GM18511 (cell line): ENCODE measurements at regions not wholly inside any gene's neighbourhood (a gene's known extent, or its start where the extent isn't known, plus 50 kb on each side); places are given as distances from the start of the nearest gene placed in this dataset.
"Not testable (repeated sequence)": the region's sequence is repeated elsewhere in the genome, so short reads cannot be mapped to it uniquely, and the experiment has no call there.

Experiments used
- ATAC-seq: cut with Tn5 transposase; IDR thresholded peaks from one replicate; pipeline ENCODE4 v1.9.1; 2021; ENCODE audit warnings: mild to moderate bottlenecking, moderate library complexity; ENCODE audit not compliant: unreplicated experiment

DNA sequence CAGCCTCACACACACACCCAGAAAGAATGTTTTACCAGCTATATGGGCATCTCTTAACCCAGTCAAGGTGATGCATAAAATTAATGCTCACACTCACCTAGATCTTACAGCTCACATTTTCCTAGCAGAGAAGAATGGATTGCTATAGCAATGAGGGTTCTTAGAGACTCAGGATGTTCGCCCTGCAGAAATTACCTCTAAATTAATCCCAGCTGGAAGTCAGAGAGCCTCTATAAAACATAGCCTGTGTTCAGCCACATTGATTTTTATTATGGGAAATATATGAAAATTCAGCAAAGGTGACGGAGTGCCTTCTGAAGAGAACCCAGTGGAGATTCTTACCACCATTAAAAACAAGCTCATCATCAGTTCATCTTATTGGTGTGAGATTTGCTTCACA, 528.3 kb upstream of the ZFP42 start:
- ATAC-seq: no peak

DNA sequence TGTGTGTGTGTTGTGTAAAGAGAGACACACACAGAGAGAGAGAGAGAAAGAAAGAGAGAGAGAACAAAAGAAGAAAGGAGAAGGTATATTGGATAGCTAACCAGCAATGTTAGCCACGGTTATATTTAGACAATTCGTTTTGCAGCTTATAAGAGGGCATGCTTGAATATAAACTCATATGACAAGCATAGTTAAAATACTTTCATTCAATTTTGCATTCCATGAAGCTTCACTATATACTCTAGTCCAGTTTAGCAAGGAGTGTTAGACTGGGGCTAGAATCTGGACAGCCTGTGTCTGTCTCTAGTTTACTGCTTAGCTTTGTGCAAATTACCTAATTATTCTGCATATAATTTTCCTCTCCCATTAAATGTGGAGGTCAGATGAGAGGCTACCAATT, 525.9 kb upstream of the ZFP42 start:
- no peak for ATAC-seq

DNA sequence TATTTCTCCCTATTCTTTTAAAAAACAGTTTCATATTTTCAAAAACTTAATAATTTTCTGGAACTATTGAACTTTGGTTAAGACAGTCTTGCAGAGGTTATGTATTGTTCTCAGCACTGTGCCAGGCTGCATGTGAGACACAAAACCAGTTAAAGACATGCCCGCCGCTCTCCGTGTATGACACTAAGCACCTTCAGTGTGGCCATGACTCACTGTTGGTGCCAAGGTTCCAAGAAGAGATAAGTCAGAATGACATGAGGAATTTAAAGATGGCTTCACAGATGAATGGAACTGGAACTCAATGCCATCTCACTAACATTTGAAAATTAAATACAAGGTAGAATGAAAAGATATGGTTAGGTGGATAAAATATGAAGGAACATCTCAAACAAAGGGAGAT, 525.5 kb upstream of the ZFP42 start:
- no peak for ATAC-seq

DNA sequence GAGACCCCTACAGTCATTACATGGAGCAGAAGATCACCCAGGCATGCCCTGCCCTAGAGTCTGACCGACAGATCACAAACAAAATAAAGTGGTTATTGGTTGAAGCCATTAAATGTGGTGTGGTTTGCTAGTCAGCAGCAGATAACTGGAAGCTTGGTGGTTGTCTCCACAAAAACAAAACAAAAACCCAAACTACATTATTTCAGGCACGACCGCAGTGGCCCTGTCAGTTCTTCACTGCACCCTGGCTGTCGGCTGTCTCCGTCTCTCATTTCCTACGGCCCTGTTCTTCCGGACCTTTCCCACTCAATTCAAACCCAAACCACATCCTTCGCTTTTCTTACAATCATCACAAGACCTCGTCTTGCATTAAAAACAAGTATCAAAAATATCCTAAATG, 521.3 kb upstream of the ZFP42 start:
- ATAC-seq: no peak

DNA sequence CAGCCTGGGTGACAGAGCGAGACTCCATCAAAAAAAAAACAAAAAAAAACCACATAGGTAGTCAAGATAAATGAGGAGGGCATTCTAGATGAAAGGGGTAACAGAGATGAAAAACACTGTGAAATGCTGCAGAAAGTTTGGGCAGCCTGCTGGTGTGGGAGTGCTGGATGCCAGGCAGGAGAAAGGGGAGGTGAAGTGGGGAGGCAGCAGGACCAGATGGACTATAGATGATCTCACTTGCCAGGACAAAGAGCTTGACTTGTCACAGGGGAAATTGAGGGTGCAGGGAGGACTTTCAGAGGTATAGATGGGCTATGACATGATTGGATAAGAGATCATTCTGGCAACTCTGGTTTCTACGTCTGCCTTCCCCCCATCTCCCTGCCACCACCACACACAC, 519.7 kb upstream of the ZFP42 start:
- no peak for ATAC-seq

DNA sequence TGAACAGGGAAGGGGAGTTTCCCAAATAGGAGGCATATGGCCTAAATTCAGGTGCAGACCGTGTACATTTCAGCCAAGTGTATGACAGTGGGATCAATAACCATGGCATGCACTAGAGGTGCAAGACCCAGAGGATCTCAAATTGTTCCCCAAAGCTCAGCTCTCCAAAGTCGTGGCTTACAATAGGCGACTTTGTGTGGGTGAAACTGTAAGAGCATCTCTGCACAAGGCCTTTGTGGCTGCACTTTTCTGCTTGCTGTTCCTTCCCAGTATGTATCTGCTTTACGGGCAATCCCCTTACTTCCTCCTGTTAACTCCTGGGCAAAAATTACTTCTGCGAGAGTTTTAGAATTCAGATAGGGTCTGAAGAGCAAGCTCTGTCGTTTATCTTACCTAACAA, 518.3 kb upstream of the ZFP42 start:
- ATAC-seq: no peak

DNA sequence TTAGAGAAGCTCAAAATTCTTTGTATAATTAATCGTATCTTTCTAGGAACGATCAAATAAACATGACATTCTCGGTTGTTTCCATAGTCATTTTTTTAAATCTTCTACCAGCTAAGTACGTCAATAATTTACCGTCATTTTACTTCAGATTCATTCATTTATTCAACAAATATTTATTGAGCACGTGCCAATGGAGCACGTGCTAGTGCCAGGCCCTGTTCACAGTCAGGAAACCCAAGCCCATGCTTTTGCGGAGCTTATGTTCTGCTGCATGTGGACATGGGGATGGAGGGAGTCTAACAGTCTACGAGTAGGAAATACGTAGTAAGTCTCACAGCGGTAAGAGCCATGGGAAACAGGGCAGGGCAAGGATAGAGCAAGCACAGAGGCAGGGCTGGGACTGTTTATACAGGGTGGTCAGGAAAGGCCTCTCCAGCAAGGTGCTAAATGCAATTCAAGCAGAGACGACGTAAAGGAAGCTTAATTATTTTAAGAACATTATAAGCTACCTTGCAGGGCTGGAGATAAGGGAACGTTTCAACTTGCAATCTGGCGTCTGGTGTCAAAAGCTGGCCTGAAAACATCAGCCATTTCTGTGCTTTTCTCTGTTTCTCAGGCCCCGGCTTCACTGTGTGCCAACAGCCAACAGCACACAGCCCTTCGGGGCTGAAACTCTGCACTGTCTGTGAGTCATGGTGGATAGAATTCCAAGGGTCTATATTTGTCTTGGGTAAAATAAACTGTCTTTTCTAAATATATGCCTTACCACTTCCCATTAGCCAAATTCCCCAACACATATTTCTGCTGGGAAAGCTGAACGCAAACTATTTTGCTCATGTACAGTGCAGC, 517.1 kb upstream of the ZFP42 start:
- no peak for ATAC-seq

DNA sequence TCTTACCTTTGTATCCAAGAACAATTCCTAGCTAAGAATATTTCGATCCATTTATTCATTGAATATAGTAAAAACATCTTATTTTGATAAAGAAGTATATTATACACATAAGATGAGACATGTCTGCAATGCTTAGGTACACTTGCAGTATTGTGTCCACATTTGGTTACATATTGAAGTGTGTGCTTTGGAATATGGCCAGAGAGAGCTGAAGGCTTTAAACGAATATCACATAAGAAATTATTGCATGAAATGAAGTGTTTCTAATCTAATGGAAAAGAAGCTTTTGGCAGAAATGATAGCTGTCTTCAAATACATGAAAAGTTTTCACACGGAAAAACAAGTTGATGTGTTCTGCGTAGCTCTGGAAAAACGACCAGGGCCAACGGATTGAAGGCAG, 516.1 kb upstream of the ZFP42 start:
- no peak for ATAC-seq

DNA sequence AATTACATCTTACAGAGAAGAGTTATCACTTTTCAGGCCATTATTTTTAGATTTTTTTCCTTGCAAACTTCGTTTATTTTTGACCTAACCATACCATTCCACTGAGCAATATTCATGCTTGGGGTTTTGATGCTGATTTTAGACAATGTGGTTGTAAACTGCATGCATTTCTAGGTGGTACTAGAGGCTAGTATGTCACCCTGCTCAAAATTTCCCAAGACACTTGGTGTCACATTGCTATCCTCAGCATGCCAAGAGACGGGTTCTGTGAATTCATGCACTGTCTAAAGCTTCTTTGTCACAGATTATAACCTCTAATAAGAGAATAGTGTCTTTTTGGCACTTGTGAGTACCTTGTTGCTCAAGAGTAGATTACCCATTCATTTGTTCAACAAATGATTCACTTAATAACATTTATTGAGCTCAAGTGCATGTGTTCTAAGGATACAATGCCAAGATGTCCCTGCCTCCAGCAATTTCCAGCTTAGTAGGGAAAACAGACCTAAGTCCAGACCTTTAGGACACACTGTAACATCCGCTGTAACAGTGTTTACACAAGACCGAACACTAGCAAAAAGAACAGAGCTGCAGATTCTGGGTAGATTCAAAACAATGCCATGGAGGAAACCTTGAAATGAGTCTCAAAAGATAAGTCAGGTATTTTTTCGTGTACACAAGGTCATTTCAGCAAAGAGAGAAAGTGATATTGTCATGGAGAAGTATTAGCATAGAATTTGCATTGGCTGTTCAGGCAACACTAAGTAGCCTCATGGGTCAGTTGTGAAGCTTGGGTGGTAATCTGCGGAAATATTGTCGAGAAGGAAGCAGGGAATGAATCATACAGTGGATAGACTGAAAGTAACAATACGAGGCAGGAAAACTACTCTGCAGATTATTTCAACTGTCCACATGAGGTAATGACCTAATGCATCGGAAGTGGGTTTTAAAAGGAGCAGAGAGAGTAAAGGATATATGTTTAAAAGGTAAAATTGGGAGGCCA, 515.1 kb upstream of the ZFP42 start:
- no peak for ATAC-seq

DNA sequence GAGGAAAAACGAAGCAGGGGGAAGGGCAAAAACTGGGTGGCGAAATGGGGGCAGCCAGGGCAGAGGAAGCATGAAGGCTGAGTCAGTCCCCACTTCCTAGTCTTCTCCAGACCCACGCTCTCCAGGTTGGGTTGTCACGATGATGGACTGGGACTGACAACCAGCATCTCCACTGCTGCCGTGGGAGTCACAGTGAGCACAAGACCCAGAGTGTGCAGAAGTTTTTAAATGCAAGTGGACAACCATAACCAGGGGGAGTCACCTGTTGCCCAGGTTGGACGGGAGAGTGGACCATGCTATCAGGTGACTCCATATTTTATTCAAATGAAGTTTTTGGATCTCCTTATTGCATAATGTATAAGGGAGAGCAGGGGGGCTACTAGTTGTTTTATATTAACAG, 511.4 kb upstream of the ZFP42 start:
- ATAC-seq: no peak

DNA sequence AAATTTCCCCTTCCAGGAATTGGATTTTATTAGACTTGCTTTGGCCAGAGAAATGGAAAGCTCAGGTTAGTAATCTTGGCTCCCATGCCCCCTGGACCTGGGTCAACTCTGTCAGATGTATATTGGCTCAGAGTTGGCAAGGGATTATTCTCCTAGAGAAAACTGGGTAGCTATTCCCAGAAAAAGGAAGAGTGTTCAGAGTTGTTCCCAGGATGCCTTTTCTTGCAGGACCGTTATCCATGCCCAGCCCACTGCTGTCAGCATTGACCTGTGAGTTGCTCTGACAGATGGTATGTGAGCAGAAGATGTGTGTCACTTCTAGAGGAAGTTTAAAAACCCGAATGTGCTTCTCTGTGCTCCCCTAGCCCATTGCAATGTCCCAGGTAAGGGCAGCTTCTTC, 509.9 kb upstream of the ZFP42 start:
- ATAC-seq: no peak

DNA sequence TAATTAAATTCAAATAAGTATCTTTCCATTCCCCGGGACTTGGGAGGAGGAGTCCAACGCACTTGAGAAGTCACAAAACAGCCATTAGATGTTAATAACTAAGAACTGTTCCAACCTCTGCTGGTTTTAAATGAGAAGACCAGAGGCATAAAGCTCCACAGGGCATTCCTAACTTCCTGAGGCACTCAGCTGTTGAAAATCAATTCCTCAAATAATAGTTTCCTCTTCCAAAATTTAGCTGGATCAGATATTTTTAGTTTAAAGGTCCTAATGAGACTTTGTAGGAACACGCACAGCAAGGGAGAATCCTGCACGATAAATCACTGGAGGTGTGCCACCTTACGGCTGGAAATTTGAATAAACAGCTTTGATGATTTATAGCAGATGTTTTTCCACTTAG, 504.3 kb upstream of the ZFP42 start:
- ATAC-seq: no peak

DNA sequence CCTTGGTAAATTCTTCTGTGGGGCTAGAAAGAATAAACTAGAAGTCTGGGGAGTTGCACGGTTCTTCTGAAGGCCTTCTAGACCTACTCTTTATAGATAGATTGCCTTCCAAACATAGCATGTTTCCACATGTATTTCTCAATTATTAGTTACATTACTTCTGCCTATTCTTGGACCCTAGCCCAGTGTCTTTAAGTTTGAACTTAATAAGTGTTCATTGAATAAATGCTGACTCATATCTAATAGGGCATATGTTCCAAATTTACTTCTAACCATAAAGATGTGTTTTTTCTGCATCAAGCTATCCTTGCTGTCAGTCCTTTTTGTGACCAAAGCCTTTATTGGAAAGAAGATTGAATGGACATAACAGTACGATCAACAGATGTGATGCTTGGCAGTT, 503.6 kb upstream of the ZFP42 start:
- ATAC-seq: no peak

DNA sequence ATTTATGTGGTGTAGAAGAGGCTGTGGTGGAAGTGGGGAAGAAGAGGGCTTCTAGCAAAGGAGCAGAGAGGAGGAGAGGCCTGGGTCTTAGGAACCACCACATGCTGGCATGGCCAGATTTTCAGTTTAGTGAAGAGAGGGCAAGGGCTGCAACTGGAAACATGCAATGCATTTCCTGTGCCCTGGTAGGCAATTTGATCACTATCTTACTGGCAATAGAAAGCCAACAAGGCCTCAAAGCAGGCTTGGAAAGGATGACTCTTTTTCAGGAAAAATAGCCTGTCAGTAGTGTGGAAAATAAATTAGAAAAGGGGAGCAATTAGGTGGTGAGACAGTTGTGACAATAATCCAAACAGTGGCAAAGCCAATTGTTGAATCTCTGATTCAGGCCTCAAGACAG, 501.9 kb upstream of the ZFP42 start:
- ATAC-seq: no peak

DNA sequence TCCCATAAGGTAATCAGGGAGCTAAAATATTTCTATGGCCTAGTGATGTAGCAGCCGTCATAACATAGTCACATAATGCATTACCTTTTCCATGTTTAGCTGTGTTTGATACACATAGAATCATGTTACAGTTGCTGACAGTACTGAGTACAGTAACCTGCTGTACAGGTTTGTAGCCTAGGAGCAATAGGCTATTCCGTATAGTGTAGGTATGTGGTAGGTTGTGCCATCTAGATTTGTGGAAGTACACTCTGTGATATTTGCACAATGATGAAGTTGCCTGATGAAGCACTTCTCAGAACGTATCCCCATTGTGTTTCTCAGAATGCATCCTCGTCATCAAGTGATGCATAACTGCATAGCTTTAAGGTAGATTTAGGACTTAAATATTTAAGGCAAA, 495.6 kb upstream of the ZFP42 start:
- ATAC-seq: no peak

DNA sequence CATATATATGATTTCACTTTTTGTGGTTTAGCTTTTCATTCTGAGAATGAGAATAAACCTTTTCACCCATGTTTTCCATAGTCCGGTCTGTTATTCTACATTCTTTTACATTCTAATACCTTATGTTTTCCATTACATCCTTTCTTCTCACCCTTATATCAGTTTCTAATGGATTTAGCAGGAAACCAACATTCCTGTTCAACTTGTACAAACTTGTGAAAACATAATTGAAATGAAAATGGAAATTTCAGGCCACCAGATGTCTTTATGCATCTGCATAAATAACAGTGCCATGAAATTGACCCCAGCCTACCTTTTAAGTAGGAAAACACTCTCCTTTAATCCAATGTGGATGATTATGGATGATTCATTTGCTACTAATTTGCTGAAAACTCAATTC, 494.8 kb upstream of the ZFP42 start:
- no peak for ATAC-seq

DNA sequence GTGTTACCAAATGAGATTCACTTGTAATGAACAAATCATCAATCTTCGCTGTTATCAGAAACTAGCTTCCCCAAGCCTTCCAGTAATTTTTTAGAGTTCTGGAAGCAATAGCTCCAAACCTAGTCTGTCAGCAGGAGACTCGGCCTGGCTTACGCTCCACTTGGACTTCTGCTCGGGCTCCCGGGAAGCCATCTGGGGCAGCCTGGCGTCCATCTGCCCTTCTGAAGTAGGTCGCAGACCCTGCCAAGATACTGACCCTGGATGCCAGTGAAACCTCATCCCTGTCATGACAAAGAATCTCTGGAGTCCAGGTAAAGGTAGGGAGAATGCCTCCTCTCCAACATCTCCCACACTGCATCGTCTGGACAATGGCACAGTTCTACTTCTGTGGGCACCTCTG, 493.8 kb upstream of the ZFP42 start:
- no peak for ATAC-seq

DNA sequence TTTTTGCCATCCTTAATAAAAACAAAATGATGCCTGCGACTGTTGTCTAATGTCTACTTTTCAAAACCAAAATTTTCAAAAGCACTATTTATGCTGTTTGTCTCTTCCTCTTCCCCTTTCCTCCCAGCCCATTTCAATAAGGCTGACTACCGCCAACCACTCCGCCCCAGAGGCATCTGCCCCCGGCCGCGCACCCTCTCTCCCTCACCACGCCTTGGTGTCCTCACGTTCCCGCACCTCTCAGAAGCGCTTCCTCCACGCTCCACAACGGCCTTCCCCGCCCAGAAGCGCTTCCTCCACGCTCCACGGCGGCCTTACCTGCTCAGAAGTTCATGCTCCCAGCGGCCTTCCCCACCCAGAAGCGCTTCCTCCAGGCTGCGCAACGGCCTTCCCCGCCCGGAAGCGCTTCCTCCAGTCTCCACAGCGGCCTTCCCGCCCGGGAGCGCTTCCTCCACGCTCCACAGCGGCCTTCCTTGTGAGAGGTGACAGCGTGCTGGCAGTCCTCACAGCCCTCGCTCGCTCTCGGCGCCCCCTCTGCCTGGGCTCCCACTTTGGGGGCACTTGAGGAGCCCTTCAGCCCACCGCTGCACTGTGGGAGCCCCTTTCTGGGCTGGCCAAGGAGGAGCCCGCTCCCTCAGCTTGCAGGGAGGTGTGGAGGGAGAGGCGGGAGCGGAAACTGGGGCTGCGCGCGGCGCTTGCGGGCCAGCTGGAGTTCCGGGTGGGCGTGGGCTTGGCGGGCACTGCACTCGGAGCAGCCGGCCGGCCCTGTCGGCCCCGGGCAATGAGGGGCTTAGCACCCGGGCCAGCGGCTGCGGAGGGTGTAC, 490.4 kb upstream of the ZFP42 start:
- ATAC-seq: no peak

DNA sequence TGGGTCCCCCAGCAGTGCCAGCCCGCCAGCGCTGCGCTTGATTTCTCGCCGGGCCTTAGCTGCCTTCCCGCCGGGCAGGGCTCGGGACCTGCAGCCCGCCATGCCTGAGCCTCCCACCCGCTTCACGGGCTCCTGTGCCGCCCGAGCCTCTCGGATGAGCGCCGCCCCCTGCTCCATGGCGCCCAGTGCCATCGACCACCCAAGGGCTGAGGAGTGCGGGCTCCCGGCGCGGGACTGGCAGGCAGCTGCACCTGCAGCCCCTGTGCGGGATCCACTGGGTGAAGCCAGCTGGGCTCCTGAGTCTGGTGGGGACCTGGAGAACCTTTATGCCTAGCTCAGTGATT, 489.8 kb upstream of the ZFP42 start:
- ATAC-seq: not testable (repeated sequence)

DNA sequence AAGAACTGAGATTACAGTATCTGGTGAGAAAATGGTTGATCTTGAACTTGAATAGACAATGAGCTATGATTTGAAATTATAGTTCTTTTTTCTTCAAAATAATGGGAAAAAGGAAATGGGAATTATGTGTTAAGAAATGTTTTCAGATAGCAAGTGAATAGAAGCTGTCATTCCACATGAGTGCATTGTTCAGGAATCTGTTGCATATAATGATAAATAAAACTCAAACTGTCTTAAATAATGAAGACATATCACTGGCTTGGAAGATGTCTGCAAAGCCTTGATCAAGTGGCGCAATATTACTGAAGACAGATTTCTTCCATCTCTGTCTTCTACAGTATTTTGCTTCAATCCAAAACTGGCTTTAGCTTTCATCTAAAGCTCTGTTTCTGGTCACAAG, 479.3 kb upstream of the ZFP42 start:
- no peak for ATAC-seq

DNA sequence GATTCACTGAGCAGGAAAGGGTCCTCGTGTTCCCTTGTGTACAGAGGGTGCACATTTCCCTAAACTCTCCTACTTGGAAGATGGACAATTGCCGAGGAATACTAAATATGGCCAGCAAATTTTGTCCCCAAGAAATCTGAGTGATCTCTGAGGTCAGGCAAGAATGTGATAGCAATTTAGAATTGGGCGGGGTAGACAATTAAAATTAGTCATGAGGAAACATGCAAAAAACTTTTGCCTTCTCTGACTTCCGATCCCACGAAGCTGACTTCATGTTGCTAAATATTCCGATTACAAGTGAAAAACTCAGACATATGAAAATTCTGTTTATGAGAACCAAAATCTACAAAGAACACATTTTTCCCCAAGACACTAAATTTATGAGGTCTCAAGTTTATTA, 453.9 kb upstream of the ZFP42 start:
- no peak for ATAC-seq
